ENCODE measurements at regions not wholly inside any gene's neighbourhood (a gene's known extent, or its start where the extent isn't known, plus 50 kb on each side); places are given as distances from the start of the nearest gene placed in this dataset.

DNA sequence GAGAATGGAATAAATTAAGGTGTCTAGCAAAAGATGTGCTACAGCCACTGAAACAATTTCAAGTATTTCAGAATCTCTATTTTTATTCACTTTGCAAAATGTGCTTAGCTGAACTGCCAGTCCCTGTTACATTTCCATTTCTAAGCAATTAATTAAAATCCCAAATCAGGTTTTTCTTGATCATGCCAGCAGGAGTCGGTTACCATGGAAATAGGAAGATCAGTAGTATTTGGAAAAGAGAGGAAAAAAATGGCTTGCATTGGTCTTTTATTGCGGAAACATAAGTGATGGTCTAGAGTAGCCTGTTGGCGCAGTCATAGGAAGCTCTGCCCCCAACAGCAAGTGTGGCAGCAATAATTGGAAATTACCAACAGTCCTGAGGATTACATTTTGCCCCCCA is 867.1 kb downstream of the GATA3 start:
- TF ChIP-seq CTCF (IDR thresholded peaks at IDR 0.05; ENCODE audit: insufficient read depth, low read length, poor library complexity, severe bottlenecking) = no peak
- no peak overlapping the region for H3K4me3 ChIP-seq (ENCODE audit: low read depth, low read length)
- no peak for DNase-seq (ENCODE audit: low read depth)
- no peaks in the 10 kb centered on the region for H3K36me3 ChIP-seq (ENCODE audit: control insufficient read depth, insufficient read depth, low read length)
- H3K27me3 ChIP-seq (ENCODE audit: control insufficient read depth, insufficient read depth, low read length) = no peaks in the 10 kb centered on the region

DNA sequence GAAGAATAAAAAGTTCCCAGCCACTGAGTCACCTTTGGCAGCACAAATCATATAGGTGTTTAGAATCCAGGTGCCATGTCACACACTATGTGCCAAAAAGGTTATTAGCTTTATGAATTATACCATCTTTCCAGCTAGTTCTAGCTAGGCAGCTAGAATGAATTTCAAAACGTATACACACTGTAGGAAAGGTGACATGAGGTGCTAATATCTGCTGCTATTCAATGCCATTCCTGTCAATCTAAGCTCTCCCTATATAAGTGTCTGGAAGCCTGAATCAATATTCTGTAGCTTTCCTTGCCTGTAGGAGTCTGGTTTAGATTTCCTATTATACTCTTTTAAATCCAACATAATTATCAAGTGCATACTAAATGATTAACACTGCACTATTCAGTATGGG is 868.6 kb downstream of the GATA3 start:
- Histone ChIP-seq H3K27me3 (ENCODE audit: control insufficient read depth, insufficient read depth, low read length) (no peaks in the 10 kb centered on the region), H3K4me3 (ENCODE audit: low read depth, low read length) (no peak overlapping the region), H3K36me3 (ENCODE audit: control insufficient read depth, insufficient read depth, low read length) (no peaks in the 10 kb centered on the region)
- DNase-seq (ENCODE audit: low read depth) = no peak
- TF ChIP-seq CTCF (IDR thresholded peaks at IDR 0.05; ENCODE audit: insufficient read depth, low read length, poor library complexity, severe bottlenecking) = no peak

DNA sequence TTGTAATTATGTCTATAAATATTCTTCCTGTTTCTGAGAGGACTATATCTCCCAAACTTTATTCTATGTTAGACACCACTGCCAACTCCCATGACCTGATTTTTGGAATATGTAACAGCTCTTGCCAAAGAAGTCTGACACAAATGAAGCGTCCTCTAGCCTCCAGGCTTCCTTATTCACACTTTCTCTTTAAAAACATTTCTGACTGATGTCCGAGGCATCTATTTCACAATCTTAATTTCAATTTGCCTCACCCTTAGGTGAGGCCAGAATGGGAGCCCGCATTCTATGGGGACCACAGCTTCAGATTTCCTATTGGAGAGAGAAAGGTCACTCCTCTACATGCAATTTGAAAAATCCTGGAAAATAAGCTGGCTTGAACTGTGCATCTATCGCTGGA is 873.2 kb downstream of the GATA3 start:
- Histone ChIP-seq H3K4me3 (ENCODE audit: low read depth, low read length) (no peak overlapping the region), H3K27me3 (ENCODE audit: control insufficient read depth, insufficient read depth, low read length) (no peaks in the 10 kb centered on the region), H3K36me3 (ENCODE audit: control insufficient read depth, insufficient read depth, low read length) (no peaks in the 10 kb centered on the region)
- TF ChIP-seq CTCF (IDR thresholded peaks at IDR 0.05; ENCODE audit: insufficient read depth, low read length, poor library complexity, severe bottlenecking) = no peak
- DNase-seq (ENCODE audit: low read depth) = no peak

- TF ChIP-seq CTCF (IDR thresholded peaks at IDR 0.05; ENCODE audit: insufficient read depth, low read length, poor library complexity, severe bottlenecking) = no peak
Observed at GRCh38 chr10:8946451-8946850, 892.0 kb downstream of the GATA3 start.

DNA sequence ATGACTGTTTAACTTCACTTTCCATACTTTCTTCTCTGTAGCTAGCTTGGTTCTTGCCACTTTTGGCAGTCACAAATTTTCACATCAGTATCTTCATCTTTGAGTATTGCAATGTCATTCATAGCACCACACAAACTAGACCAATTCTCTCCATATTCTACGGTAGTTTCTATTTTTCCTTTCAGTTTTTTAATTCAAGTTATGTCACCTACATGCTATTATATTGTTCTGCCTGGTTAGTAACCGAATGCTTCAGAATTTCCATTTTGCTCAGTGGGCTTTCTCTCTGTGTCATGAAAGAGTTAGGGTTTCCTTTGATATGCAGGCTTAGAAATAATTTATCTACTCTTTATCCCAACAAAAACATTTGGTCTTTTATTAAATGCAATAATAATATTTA is 896.5 kb downstream of the GATA3 start:
- Histone ChIP-seq H3K27me3 (ENCODE audit: control insufficient read depth, insufficient read depth, low read length) (no peaks in the 10 kb centered on the region), H3K36me3 (ENCODE audit: control insufficient read depth, insufficient read depth, low read length) (no peaks in the 10 kb centered on the region), H3K4me3 (ENCODE audit: low read depth, low read length) (no peak overlapping the region)
- no peak for DNase-seq (ENCODE audit: low read depth)
- no peak for TF ChIP-seq CTCF (IDR thresholded peaks at IDR 0.05; ENCODE audit: insufficient read depth, low read length, poor library complexity, severe bottlenecking)

More at GRCh38 chr10:8946451-8946850, 892.0 kb downstream of the GATA3 start:
- no peak for DNase-seq (ENCODE audit: low read depth)
- Histone ChIP-seq H3K27me3 (ENCODE audit: control insufficient read depth, insufficient read depth, low read length) (no peaks in the 10 kb centered on the region), H3K4me3 (ENCODE audit: low read depth, low read length) (no peak overlapping the region), H3K36me3 (ENCODE audit: control insufficient read depth, insufficient read depth, low read length) (no peaks in the 10 kb centered on the region)

GRCh38 chr10:8951440-8952089 is 897.1 kb downstream of the GATA3 start:
- Histone ChIP-seq H3K4me3 (ENCODE audit: low read depth, low read length) (no peak overlapping the region), H3K27me3 (ENCODE audit: control insufficient read depth, insufficient read depth, low read length) (no peaks in the 10 kb centered on the region), H3K36me3 (ENCODE audit: control insufficient read depth, insufficient read depth, low read length) (no peaks in the 10 kb centered on the region)
- DNase-seq (ENCODE audit: low read depth) = no peak
- no peak for TF ChIP-seq CTCF (IDR thresholded peaks at IDR 0.05; ENCODE audit: insufficient read depth, low read length, poor library complexity, severe bottlenecking)

All from kidney epithelial cell (primary cell).